Neural progenitor cell (in vitro differentiated cells): ENCODE measurements at regions not wholly inside any gene's neighbourhood (a gene's known extent, or its start where the extent isn't known, plus 50 kb on each side); places are given as distances from the start of the nearest gene placed in this dataset.

Experiments
- CTCF ChIP-seq: fragments of 200-600 bp; sonication (generic); IDR thresholded peaks from 2 replicates; pipeline ENCODE4 v1.5.1; 2017; ENCODE audit warnings: antibody characterized with exemption, mild to moderate bottlenecking
- EZH2 ChIP-seq: fragments of 200-600 bp; sonication (generic); IDR thresholded peaks from 2 replicates; pipeline ENCODE4 v1.6.1; 2017; ENCODE audit warnings: antibody characterized with exemption, mild to moderate bottlenecking, moderate library complexity
- EZH2phosphoT487 ChIP-seq: fragments of 200-600 bp; sonication (generic); IDR thresholded peaks from 2 replicates; pipeline ENCODE4 v1.6.1; 2017; ENCODE audit warnings: antibody characterized with exemption

- TF ChIP-seq EZH2phosphoT487 (no peak), CTCF (no peak), EZH2 (no peak)
Measured at GRCh38 chr2:216773072-216773471, 77.7 kb upstream of the IGFBP5 start.
